ENCODE measurements at regions not wholly inside any gene's neighbourhood (a gene's known extent, or its start where the extent isn't known, plus 50 kb on each side); places are given as distances from the start of the nearest gene placed in this dataset.

GRCh38 chr1:13968361-13968760 is 268.4 kb downstream of the PRDM2 start:
- no peak for DNase-seq
- Mint-ChIP-seq H3K27ac (no peak overlapping the region), H3K36me3 (no peaks in the 10 kb centered on the region), H3K9me3 (peaks cover 0 to 12% (median 8%) of the 10 kb centered on the region in 7 donors), H3K27me3 (ENCODE audit: low read depth in 3 of 3) (peaks cover 4 to 10% (median 5%) of the 10 kb centered on the region in 3 donors), H3K4me1 (no peaks in the 10 kb centered on the region), H3K4me3 (no peak overlapping the region)
- Histone ChIP-seq H3K9me3 (replicated peaks in 1 of 2; ENCODE audit: control insufficient read depth in 1 of 2, insufficient read depth in 1 of 2, low read length in 2 of 2) (peaks cover 4 to 8% of the 10 kb centered on the region in 2 donors), H3K79me2 (ENCODE audit: insufficient read depth, low read length) (no peaks in the 10 kb centered on the region), H3K9ac (ENCODE audit: insufficient read depth, low read length, poor library complexity, severe bottlenecking) (no peak overlapping the region), H4K20me1 (ENCODE audit: insufficient read depth, low read length) (no peaks in the 10 kb centered on the region), H3K27me3 (ENCODE audit: control insufficient read depth in 2 of 2, insufficient read depth in 2 of 2, low read length in 2 of 2) (no peaks in the 10 kb centered on the region), H2AFZ (ENCODE audit: insufficient read depth, low read depth, low read length, poor library complexity, severe bottlenecking) (no peak overlapping the region), H3K27ac (ENCODE audit: low read depth in 1 of 2, low read length in 2 of 2) (no peak overlapping the region), H3K4me3 (replicated peaks in 1 of 3; ENCODE audit: low read depth in 2 of 3, low read length in 3 of 3) (no peak overlapping the region), H3K36me3 (replicated peaks in 1 of 2; ENCODE audit: control insufficient read depth in 1 of 2, insufficient read depth in 2 of 2, low read length in 2 of 2) (no peaks in the 10 kb centered on the region), H3K4me2 (replicated peaks; ENCODE audit: extremely low read depth, low read length, poor library complexity, severe bottlenecking) (no peak overlapping the region), H3K4me1 (ENCODE audit: control insufficient read depth in 1 of 2, insufficient read depth in 2 of 2, low read length in 2 of 2) (no peaks in the 10 kb centered on the region)
- WGBS (ENCODE audit: insufficient coverage): 80% methylated on average over 7 of the region's 8 CpGs
- intact Hi-C loops (cut with micrococcal nuclease): no loop called here
- TF ChIP-seq CTCF (IDR thresholded peaks at IDR 0.05): no peak

GRCh38 chr1:13970631-13971247 is 270.8 kb downstream of the PRDM2 start:
- H3K27me3 ChIP-seq (ENCODE audit: control insufficient read depth in 2 of 2, insufficient read depth in 2 of 2, low read length in 2 of 2): no peaks in the 10 kb centered on the region
- TF ChIP-seq CTCF (IDR thresholded peaks at IDR 0.05): no peak
- peaks cover 0 to 11% (median 7%) of the 10 kb centered on the region in 7 donors for H3K9me3 Mint-ChIP-seq

More at GRCh38 chr1:13970631-13971247, 270.8 kb downstream of the PRDM2 start:
- no peaks in the 10 kb centered on the region for H3K36me3 ChIP-seq (replicated peaks in 1 of 2; ENCODE audit: control insufficient read depth in 1 of 2, insufficient read depth in 2 of 2, low read length in 2 of 2)
- H4K20me1 ChIP-seq (ENCODE audit: insufficient read depth, low read length): no peaks in the 10 kb centered on the region
- Mint-ChIP-seq H3K27me3 (ENCODE audit: low read depth in 3 of 3) (peaks cover 0 to 7% (median 7%) of the 10 kb centered on the region in 3 donors), H3K27ac (no peak overlapping the region), H3K4me3 (no peak overlapping the region), H3K4me1 (no peaks in the 10 kb centered on the region), H3K36me3 (no peaks in the 10 kb centered on the region)
- H2AFZ ChIP-seq (ENCODE audit: insufficient read depth, low read depth, low read length, poor library complexity, severe bottlenecking): no peak overlapping the region
- no peak overlapping the region for H3K9ac ChIP-seq (ENCODE audit: insufficient read depth, low read length, poor library complexity, severe bottlenecking)
- H3K79me2 ChIP-seq (ENCODE audit: insufficient read depth, low read length): no peaks in the 10 kb centered on the region
- intact Hi-C loops (cut with micrococcal nuclease): no loop called here
- no peak overlapping the region for H3K4me3 ChIP-seq (replicated peaks in 1 of 3; ENCODE audit: low read depth in 2 of 3, low read length in 3 of 3)
- H3K4me2 ChIP-seq (replicated peaks; ENCODE audit: extremely low read depth, low read length, poor library complexity, severe bottlenecking): no peak overlapping the region
- no peaks in the 10 kb centered on the region for H3K4me1 ChIP-seq (ENCODE audit: control insufficient read depth in 1 of 2, insufficient read depth in 2 of 2, low read length in 2 of 2)
- no peak overlapping the region for H3K27ac ChIP-seq (ENCODE audit: low read depth in 1 of 2, low read length in 2 of 2)
- peaks cover 4 to 8% of the 10 kb centered on the region in 2 donors for H3K9me3 ChIP-seq (replicated peaks in 1 of 2; ENCODE audit: control insufficient read depth in 1 of 2, insufficient read depth in 1 of 2, low read length in 2 of 2)
- no peak for DNase-seq
